ENCODE measurements at regions not wholly inside any gene's neighbourhood (a gene's known extent, or its start where the extent isn't known, plus 50 kb on each side); places are given as distances from the start of the nearest gene placed in this dataset.

- H3K14ac ChIP-seq (ENCODE audit: low read length): no peak overlapping the region
- no peaks in the 10 kb centered on the region for H3K79me1 ChIP-seq (ENCODE audit: low read length)
- no CpG with 5 or more reads among the region's 4 CpGs for WGBS (ENCODE audit: extremely low coverage, insufficient coverage, insufficient read length)
Measured at GRCh38 chr2:194128810-194129209, 1528.2 kb upstream of the SLC39A10 start.

GRCh38 chr2:194126418-194126817 is 1530.6 kb upstream of the SLC39A10 start:
- no peak overlapping the region for H3K18ac ChIP-seq (ENCODE audit: low read length)
- H3K14ac ChIP-seq (ENCODE audit: low read length): no peak overlapping the region
- no peak overlapping the region for H2BK120ac ChIP-seq (ENCODE audit: insufficient read depth, low read length, poor library complexity)
- no peak for DNase-seq
- H2AFZ ChIP-seq (ENCODE audit: insufficient read depth, low read length, poor library complexity): no peak overlapping the region
- H4K12ac ChIP-seq (ENCODE audit: low read depth, low read length): no peak overlapping the region
- peaks cover 5% of the 10 kb centered on the region for H3K9me3 ChIP-seq (ENCODE audit: insufficient read depth, low read depth, low read length)
- H4K8ac ChIP-seq (ENCODE audit: low read depth, low read length): no peak overlapping the region
- WGBS (ENCODE audit: extremely low coverage, insufficient coverage, insufficient read length): no CpG with 5 or more reads among the region's 3 CpGs
- H3K4me2 ChIP-seq (ENCODE audit: low read length): no peak overlapping the region
- no peaks in the 10 kb centered on the region for H3K79me1 ChIP-seq (ENCODE audit: low read length)
- H3K9ac ChIP-seq (ENCODE audit: low read length): no peak overlapping the region
- H3K27me3 ChIP-seq (ENCODE audit: insufficient read depth, low read length): no peaks in the 10 kb centered on the region
- no peak overlapping the region for H3K4ac ChIP-seq (ENCODE audit: low read depth, low read length)
- no peak overlapping the region for H2BK12ac ChIP-seq (ENCODE audit: low read length)
- H3K4me1 ChIP-seq (ENCODE audit: control insufficient read depth in 1 of 2, insufficient read depth in 2 of 2, low read length in 2 of 2): no peaks in the 10 kb centered on the region
- H2AK5ac ChIP-seq (ENCODE audit: low read length): no peak overlapping the region
- H3K23ac ChIP-seq (ENCODE audit: low read length): no peak overlapping the region
- no peaks in the 10 kb centered on the region for H3K36me3 ChIP-seq (ENCODE audit: control insufficient read depth in 1 of 2, insufficient read depth in 2 of 2, low read length in 2 of 2)
- H3K4me3 ChIP-seq (ENCODE audit: low read depth, low read length): no peak overlapping the region
- H3K79me2 ChIP-seq (ENCODE audit: control insufficient read depth, insufficient read depth, low read length, poor library complexity): no peaks in the 10 kb centered on the region
- H3K27ac ChIP-seq (ENCODE audit: low read depth, low read length): no peak overlapping the region
- no peak overlapping the region for H4K91ac ChIP-seq (ENCODE audit: low read depth, low read length)
- H2BK5ac ChIP-seq (ENCODE audit: low read depth, low read length, poor library complexity): no peak overlapping the region

More at GRCh38 chr2:194128810-194129209, 1528.2 kb upstream of the SLC39A10 start:
- H3K9me3 ChIP-seq (ENCODE audit: insufficient read depth, low read depth, low read length): peaks cover 5% of the 10 kb centered on the region
- H3K4me2 ChIP-seq (ENCODE audit: low read length): no peak overlapping the region
- H3K23ac ChIP-seq (ENCODE audit: low read length): no peak overlapping the region
- H2BK5ac ChIP-seq (ENCODE audit: low read depth, low read length, poor library complexity): no peak overlapping the region
- peak overlapping the region; percentile 7 for H3K4me3 ChIP-seq (ENCODE audit: low read depth, low read length)
- H4K12ac ChIP-seq (ENCODE audit: low read depth, low read length): no peak overlapping the region
- H4K8ac ChIP-seq (ENCODE audit: low read depth, low read length): no peak overlapping the region
- no peaks in the 10 kb centered on the region for H3K79me2 ChIP-seq (ENCODE audit: control insufficient read depth, insufficient read depth, low read length, poor library complexity)
- H4K91ac ChIP-seq (ENCODE audit: low read depth, low read length): no peak overlapping the region
- no peaks in the 10 kb centered on the region for H3K27me3 ChIP-seq (ENCODE audit: insufficient read depth, low read length)
- H3K9ac ChIP-seq (ENCODE audit: low read length): no peak overlapping the region
- no peak for DNase-seq
- H3K36me3 ChIP-seq (ENCODE audit: control insufficient read depth in 1 of 2, insufficient read depth in 2 of 2, low read length in 2 of 2): no peaks in the 10 kb centered on the region
- no peak overlapping the region for H2AK5ac ChIP-seq (ENCODE audit: low read length)
- no peak overlapping the region for H2BK12ac ChIP-seq (ENCODE audit: low read length)
- no peak overlapping the region for H3K18ac ChIP-seq (ENCODE audit: low read length)
- no peak overlapping the region for H3K4ac ChIP-seq (ENCODE audit: low read depth, low read length)
- no peak overlapping the region for H3K27ac ChIP-seq (ENCODE audit: low read depth, low read length)
- no peaks in the 10 kb centered on the region for H3K4me1 ChIP-seq (ENCODE audit: control insufficient read depth in 1 of 2, insufficient read depth in 2 of 2, low read length in 2 of 2)
- no peak overlapping the region for H2BK120ac ChIP-seq (ENCODE audit: insufficient read depth, low read length, poor library complexity)
- H2AFZ ChIP-seq (ENCODE audit: insufficient read depth, low read length, poor library complexity): no peak overlapping the region

- H3K14ac ChIP-seq (ENCODE audit: low read length): no peak overlapping the region
- H3K4me1 ChIP-seq (ENCODE audit: control insufficient read depth in 1 of 2, insufficient read depth in 2 of 2, low read length in 2 of 2): no peaks in the 10 kb centered on the region
- no peak overlapping the region for H3K4me3 ChIP-seq (ENCODE audit: low read depth, low read length)
- no peaks in the 10 kb centered on the region for H3K79me2 ChIP-seq (ENCODE audit: control insufficient read depth, insufficient read depth, low read length, poor library complexity)
- no peak overlapping the region for H3K4me2 ChIP-seq (ENCODE audit: low read length)
- no peak overlapping the region for H4K91ac ChIP-seq (ENCODE audit: low read depth, low read length)
- no peak overlapping the region for H2AK5ac ChIP-seq (ENCODE audit: low read length)
- H2AFZ ChIP-seq (ENCODE audit: insufficient read depth, low read length, poor library complexity): no peak overlapping the region
- H3K23ac ChIP-seq (ENCODE audit: low read length): no peak overlapping the region
- no peak overlapping the region for H3K4ac ChIP-seq (ENCODE audit: low read depth, low read length)
- no peak overlapping the region for H3K18ac ChIP-seq (ENCODE audit: low read length)
- H3K79me1 ChIP-seq (ENCODE audit: low read length): no peaks in the 10 kb centered on the region
- H3K9ac ChIP-seq (ENCODE audit: low read length): no peak overlapping the region
- H4K8ac ChIP-seq (ENCODE audit: low read depth, low read length): no peak overlapping the region
- H3K27ac ChIP-seq (ENCODE audit: low read depth, low read length): no peak overlapping the region
- no CpG with 5 or more reads among the region's 3 CpGs for WGBS (ENCODE audit: extremely low coverage, insufficient coverage, insufficient read length)
- H3K27me3 ChIP-seq (ENCODE audit: insufficient read depth, low read length): no peaks in the 10 kb centered on the region
- DNase-seq: no peak
- no peak overlapping the region for H2BK120ac ChIP-seq (ENCODE audit: insufficient read depth, low read length, poor library complexity)
- H2BK12ac ChIP-seq (ENCODE audit: low read length): no peak overlapping the region
- H4K12ac ChIP-seq (ENCODE audit: low read depth, low read length): no peak overlapping the region
- H3K36me3 ChIP-seq (ENCODE audit: control insufficient read depth in 1 of 2, insufficient read depth in 2 of 2, low read length in 2 of 2): no peaks in the 10 kb centered on the region
- H3K9me3 ChIP-seq (ENCODE audit: insufficient read depth, low read depth, low read length): peaks cover 2% of the 10 kb centered on the region
- H2BK5ac ChIP-seq (ENCODE audit: low read depth, low read length, poor library complexity): no peak overlapping the region
Measured at GRCh38 chr2:194116861-194117260, 1540.2 kb upstream of the SLC39A10 start.

GRCh38 chr2:194105358-194105757 is 1551.7 kb upstream of the SLC39A10 start:
- Histone ChIP-seq H3K36me3 (ENCODE audit: control insufficient read depth in 1 of 2, insufficient read depth in 2 of 2, low read length in 2 of 2) (no peaks in the 10 kb centered on the region), H3K79me2 (ENCODE audit: control insufficient read depth, insufficient read depth, low read length, poor library complexity) (no peaks in the 10 kb centered on the region), H3K4me2 (ENCODE audit: low read length) (no peak overlapping the region), H3K23ac (ENCODE audit: low read length) (no peak overlapping the region), H3K9ac (ENCODE audit: low read length) (no peak overlapping the region), H2AFZ (ENCODE audit: insufficient read depth, low read length, poor library complexity) (no peak overlapping the region), H4K12ac (ENCODE audit: low read depth, low read length) (no peak overlapping the region), H3K79me1 (ENCODE audit: low read length) (no peaks in the 10 kb centered on the region), H4K91ac (ENCODE audit: low read depth, low read length) (no peak overlapping the region), H3K27me3 (ENCODE audit: insufficient read depth, low read length) (no peaks in the 10 kb centered on the region), H2BK5ac (ENCODE audit: low read depth, low read length, poor library complexity) (no peak overlapping the region), H3K9me3 (ENCODE audit: insufficient read depth, low read depth, low read length) (no peaks in the 10 kb centered on the region), H3K4me1 (ENCODE audit: control insufficient read depth in 1 of 2, insufficient read depth in 2 of 2, low read length in 2 of 2) (no peaks in the 10 kb centered on the region), H2BK120ac (ENCODE audit: insufficient read depth, low read length, poor library complexity) (no peak overlapping the region), H2AK5ac (ENCODE audit: low read length) (no peak overlapping the region), H2BK12ac (ENCODE audit: low read length) (no peak overlapping the region), H4K8ac (ENCODE audit: low read depth, low read length) (no peak overlapping the region), H3K14ac (ENCODE audit: low read length) (no peak overlapping the region), H3K27ac (ENCODE audit: low read depth, low read length) (no peak overlapping the region), H3K4me3 (ENCODE audit: low read depth, low read length) (no peak overlapping the region), H3K18ac (ENCODE audit: low read length) (no peak overlapping the region), H3K4ac (ENCODE audit: low read depth, low read length) (no peak overlapping the region)
- WGBS (ENCODE audit: extremely low coverage, insufficient coverage, insufficient read length): no CpG with 5 or more reads among the region's 1 CpG
- DNase-seq: no peak

All from trophoblast cell (in vitro differentiated cells and primary cell).